Brain microvascular endothelial cell (primary cell): ENCODE measurements at regions not wholly inside any gene's neighbourhood (a gene's known extent, or its start where the extent isn't known, plus 50 kb on each side); places are given as distances from the start of the nearest gene placed in this dataset.
A peak's percentile ranks its signal among the peaks of the same experiment; 100 is the strongest.

Source experiments
- DNase-seq: peaks from one replicate; pipeline ENCODE4 v3.0.0-alpha.2; 2020
- H3K27ac ChIP-seq: fragments of 250-450 bp; sonication (Bioruptor Pico); 2 replicates; pipeline ENCODE4 v1.5.1; 2020; ENCODE audit warnings: mild to moderate bottlenecking, moderate library complexity
- H3K27me3 ChIP-seq: fragments of 250-450 bp; sonication (Bioruptor Pico); replicated peaks from 2 replicates; pipeline ENCODE4 v1.5.1; 2020; ENCODE audit warnings: mild to moderate bottlenecking
- H3K36me3 ChIP-seq: fragments of 250-450 bp; sonication (Bioruptor Pico); replicated peaks from 2 replicates; pipeline ENCODE4 v1.5.1; 2020; ENCODE audit warnings: mild to moderate bottlenecking
- H3K4me3 ChIP-seq: 2 replicates; pipeline ENCODE4 v1.5.1; 2011; ENCODE audit warnings: low read depth, mild to moderate bottlenecking, control low read depth, low read length, moderate library complexity
- in situ Hi-C: cut with HindIII; loops from 2 replicates; pipeline ENCODE4 v1.10.0; 2017; ENCODE audit warnings: low sequenced_read_pairs, low pct_ligation_motif_present
- TF ChIP-seq, protein P1 (sequence below): IDR thresholded peaks from 2 replicates; pipeline ENCODE4 v1.5.1; 2011; ENCODE audit warnings: low read depth, mild to moderate bottlenecking, moderate library complexity, low read length, control low read depth, inconsistent platforms; ENCODE audit errors: missing control alignments

DNA sequence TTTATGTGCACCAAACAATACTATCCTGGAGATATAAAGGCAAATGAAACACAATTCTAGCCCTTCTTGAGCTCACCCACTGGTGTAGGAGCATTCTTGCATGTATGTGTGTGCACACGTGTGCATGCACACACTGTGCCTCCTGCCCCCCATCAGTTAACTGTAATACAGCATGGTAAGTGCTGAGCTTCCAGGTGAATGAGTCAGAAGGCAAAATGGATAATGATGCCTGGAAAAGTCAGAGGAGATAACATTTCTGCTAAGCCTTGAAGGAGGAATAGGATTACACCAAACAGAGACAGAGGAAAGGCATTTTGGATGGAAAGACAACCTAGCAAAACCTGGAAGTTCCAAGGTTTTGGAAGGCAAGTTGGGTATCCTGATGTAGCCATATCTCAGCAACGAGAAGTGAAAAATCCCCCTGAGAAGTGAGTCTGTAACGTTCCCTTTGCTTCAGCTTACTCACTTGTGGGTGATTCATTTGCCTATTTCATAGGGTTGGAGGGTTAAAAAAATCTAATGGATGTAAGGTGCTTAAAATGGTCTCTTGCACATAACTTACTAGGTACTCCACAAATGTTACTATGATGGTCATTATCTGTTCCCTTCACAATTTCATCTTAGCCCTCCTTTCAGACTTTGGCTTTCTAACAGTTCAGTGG, 101.4 kb upstream of the STC2 start:
- H3K36me3 ChIP-seq, result no peaks in the 10 kb centered on the region
- no peaks in the 10 kb centered on the region for H3K27me3 ChIP-seq
- no peak overlapping the region for H3K4me3 ChIP-seq
- in situ Hi-C loops, result no loop called here
- no peak for DNase-seq
- no peak overlapping the region for H3K27ac ChIP-seq
- TF ChIP-seq, protein P1, sequence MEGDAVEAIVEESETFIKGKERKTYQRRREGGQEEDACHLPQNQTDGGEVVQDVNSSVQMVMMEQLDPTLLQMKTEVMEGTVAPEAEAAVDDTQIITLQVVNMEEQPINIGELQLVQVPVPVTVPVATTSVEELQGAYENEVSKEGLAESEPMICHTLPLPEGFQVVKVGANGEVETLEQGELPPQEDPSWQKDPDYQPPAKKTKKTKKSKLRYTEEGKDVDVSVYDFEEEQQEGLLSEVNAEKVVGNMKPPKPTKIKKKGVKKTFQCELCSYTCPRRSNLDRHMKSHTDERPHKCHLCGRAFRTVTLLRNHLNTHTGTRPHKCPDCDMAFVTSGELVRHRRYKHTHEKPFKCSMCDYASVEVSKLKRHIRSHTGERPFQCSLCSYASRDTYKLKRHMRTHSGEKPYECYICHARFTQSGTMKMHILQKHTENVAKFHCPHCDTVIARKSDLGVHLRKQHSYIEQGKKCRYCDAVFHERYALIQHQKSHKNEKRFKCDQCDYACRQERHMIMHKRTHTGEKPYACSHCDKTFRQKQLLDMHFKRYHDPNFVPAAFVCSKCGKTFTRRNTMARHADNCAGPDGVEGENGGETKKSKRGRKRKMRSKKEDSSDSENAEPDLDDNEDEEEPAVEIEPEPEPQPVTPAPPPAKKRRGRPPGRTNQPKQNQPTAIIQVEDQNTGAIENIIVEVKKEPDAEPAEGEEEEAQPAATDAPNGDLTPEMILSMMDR, result no peak

DNA sequence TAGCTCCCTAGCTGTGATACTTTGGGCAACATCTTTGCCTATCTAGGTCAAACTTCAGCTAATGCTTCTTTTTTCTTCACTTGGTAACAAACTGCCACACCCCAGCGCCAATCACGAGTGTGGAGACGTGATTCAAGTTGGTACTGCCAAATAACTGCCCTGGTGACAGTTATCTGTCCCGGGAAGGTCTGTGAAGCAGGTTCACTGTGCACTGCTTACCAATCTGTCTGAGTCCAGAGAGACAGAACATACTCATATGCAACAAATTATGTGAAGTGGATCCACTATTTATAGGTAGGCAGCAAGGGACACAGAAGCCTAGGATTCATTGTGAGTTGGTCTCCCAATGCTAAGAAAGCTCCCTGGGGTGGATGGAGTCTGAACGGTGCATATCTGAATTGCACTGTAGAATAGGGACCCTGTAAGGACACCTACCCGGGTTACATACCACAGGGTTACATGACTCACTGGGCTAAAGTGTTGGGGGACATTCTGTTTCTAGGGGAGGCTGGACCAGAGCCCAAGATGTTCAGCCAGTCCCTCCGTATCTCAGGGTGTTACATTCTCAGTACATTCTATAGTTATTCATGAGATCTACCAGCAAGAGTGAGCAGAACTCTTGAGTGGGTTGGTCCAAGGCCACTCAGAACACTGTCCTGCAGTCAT, 95.4 kb upstream of the STC2 start:
- no peak overlapping the region for H3K27ac ChIP-seq
- in situ Hi-C loops, result no loop called here
- DNase-seq, result no peak
- TF ChIP-seq, protein P1, result no peak
- no peaks in the 10 kb centered on the region for H3K27me3 ChIP-seq
- no peak overlapping the region for H3K4me3 ChIP-seq
- no peaks in the 10 kb centered on the region for H3K36me3 ChIP-seq

DNA sequence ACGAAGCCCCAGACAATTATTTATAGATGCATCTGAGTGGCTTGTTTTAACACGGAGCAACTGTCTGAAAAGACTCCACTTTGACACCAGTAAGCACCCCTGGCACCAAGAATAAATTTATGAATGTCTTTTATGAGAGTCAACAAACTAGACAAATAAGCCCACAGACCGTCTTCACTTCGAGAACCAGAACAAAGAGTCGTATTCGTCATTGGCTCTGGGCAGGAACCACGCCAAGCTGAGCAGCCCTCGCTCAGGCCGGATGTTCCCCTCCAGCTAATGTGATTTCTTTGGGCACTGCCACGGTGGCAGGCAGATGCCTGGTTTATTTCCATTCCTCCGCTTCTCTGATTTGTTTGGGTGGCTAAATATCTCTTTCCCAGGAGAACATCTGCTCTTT, 91.9 kb upstream of the STC2 start:
- Histone ChIP-seq H3K27ac (no peak overlapping the region), H3K4me3 (no peak overlapping the region), H3K36me3 (no peaks in the 10 kb centered on the region), H3K27me3 (no peaks in the 10 kb centered on the region)
- TF ChIP-seq, protein P1, result no peak
- DNase-seq, result no peak
- in situ Hi-C loops, result no loop called here

DNA sequence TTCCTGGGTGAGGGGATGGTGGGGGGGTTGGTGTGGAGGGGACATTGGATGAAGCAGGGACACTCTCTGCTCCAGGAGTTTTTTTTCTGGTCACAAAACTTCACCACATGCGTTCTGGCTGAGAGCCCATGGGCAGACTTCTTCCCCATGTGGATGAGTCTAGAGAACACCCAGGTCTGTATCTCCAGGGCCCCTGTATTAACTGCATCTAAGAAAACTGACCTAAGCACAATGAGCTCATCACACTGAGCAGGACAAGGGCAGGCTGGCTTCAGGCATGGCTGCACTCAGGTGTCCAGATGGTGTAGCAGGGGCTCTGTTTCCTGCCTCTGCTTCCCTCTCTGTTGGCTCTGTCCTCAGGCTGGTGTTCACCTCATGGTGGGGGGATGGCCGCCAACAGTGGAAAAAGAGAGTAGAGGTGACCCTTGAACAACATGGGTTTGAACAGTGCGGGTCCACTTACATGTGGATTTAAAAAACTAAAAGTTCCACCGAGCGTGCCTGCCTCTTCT, 85.3 kb upstream of the STC2 start:
- DNase-seq, result no peak
- no peak overlapping the region for H3K4me3 ChIP-seq
- no peaks in the 10 kb centered on the region for H3K36me3 ChIP-seq
- no peaks in the 10 kb centered on the region for H3K27me3 ChIP-seq
- H3K27ac ChIP-seq, result no peak overlapping the region
- TF ChIP-seq, protein P1, result no peak
- in situ Hi-C loops, result no loop called here

DNA sequence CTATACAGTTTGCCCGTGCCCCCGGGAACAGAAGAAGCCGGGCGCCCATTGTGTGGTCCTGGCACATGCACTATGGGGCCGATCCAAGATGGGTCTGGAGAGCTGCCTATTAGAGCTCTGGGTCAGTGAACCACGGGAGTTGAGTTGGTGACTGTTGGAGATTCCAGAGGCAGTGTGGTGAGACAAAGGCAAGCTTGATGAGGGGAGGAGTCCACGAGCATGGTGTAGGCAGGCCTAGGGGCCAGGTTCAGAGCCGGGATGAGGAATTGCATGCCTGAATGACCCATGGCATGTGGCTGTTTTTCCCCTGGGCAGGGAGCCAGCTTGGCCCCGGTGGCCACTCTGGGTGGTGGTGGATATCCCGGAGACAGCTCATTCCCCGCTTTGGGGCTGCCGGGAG, 84.4 kb upstream of the STC2 start:
- H3K4me3 ChIP-seq, result no peak overlapping the region
- DNase-seq, result peak; percentile 17
- TF ChIP-seq, protein P1, result no peak
- H3K36me3 ChIP-seq, result no peaks in the 10 kb centered on the region
- no peaks in the 10 kb centered on the region for H3K27me3 ChIP-seq
- H3K27ac ChIP-seq, result no peak overlapping the region
- in situ Hi-C loops, result no loop called here
